GM12878 (cell line): ENCODE measurements at regions not wholly inside any gene's neighbourhood (a gene's known extent, or its start where the extent isn't known, plus 50 kb on each side); places are given as distances from the start of the nearest gene placed in this dataset.

Experiments used
- ATAC-seq: fragments of 200-7000 bp; cut with Tn5 transposase; 3 replicates; pipeline ENCODE4 v1.9.1; 2020; ENCODE audit warnings: mild to moderate bottlenecking, moderate library complexity
- BruUV-seq: library from RNA; stranded (reverse); fragments of 400-500 nt; replicated peaks from 2 replicates; lab custom pipeline; 2021; lab: Mats Ljungman, UMichigan
- CTCF ChIA-PET: fragments of 300-600 bp; sonication (Branson Sonifier 250); formaldehyde crosslinking; extraction: SDS; loops from one replicate; lab custom pipeline; 2021; ENCODE audit warnings: inconsistent platforms; lab: Yijun Ruan, JAX
- POLR2A ChIA-PET: fragments of 350-600 bp; formaldehyde crosslinking; extraction: SDS; loops from one replicate; lab custom pipeline; 2021; ENCODE audit warnings: inconsistent platforms; lab: Charles Lee
- RAD21 ChIA-PET: fragments of 300-600 bp; sonication (Branson Sonifier 250); formaldehyde crosslinking; loops from one replicate; lab custom pipeline; 2023; ENCODE audit warnings: antibody characterized with exemption; ENCODE audit not compliant: unreplicated experiment; lab: Charles Lee
- SMC1A ChIA-PET: fragments of 300-600 bp; sonication (Branson Sonifier 250); formaldehyde crosslinking; loops from one replicate; lab custom pipeline; 2023; ENCODE audit not compliant: unreplicated experiment, uncharacterized antibody; lab: Charles Lee
- DNase-seq: peaks from one replicate; pipeline ENCODE4 v3.0.0-alpha.2; 2011; ENCODE audit warnings: low read depth, low spot score
- FAIRE-seq: peaks from 3 replicates; lab custom pipeline; 2011; peaks lifted over from hg19 to GRCh38; lab: Jason Lieb, UNC
- H2AFZ ChIP-seq: 2 replicates; pipeline ENCODE4 v1.6.0; 2011; ENCODE audit warnings: low read depth, low read length, control low read depth; ENCODE audit not compliant: control insufficient read depth
- H3K27ac ChIP-seq: 2 replicates; pipeline ENCODE4 v1.5.1; 2011; ENCODE audit warnings: control low read depth; ENCODE audit not compliant: control insufficient read depth, insufficient read depth
- H3K27me3 ChIP-seq, 2 experiments: replicated peaks in 1 of 2; 2 replicates each; pipeline versions ENCODE4 v1.6.0 to v1.6.1; 2011; ENCODE audit warnings: low read length in 1 of 2; ENCODE audit not compliant: control insufficient read depth in 2 of 2, insufficient read depth in 2 of 2
- H3K36me3 ChIP-seq, 2 experiments: 2 replicates each; pipeline ENCODE4 v1.5.1; 2011; ENCODE audit warnings: low read length in 1 of 2; ENCODE audit not compliant: control insufficient read depth in 2 of 2, insufficient read depth in 2 of 2
- H3K4me1 ChIP-seq: 2 replicates; pipeline ENCODE4 v1.6.1; 2011; ENCODE audit warnings: mild to moderate bottlenecking, low read length, moderate library complexity, mixed read lengths; ENCODE audit not compliant: control insufficient read depth, insufficient read depth
- H3K4me2 ChIP-seq: 2 replicates; pipeline ENCODE4 v1.6.0; 2011; ENCODE audit warnings: control low read depth; ENCODE audit not compliant: control insufficient read depth, insufficient read depth
- H3K4me3 ChIP-seq: fragments of 200-600 bp; sonication (generic); 2 replicates; pipeline ENCODE4 v1.5.1; 2016
- H3K79me2 ChIP-seq: 2 replicates; pipeline ENCODE4 v1.6.0; 2011; ENCODE audit warnings: low read length; ENCODE audit not compliant: control insufficient read depth, insufficient read depth
- H3K9ac ChIP-seq: 2 replicates; pipeline ENCODE4 v1.8.0; 2011; ENCODE audit warnings: low read length, control low read depth, mixed read lengths; ENCODE audit not compliant: control insufficient read depth, insufficient read depth
- H3K9me3 ChIP-seq: replicated peaks from 3 replicates; pipeline ENCODE4 v1.5.1; 2011; ENCODE audit warnings: mild to moderate bottlenecking, low read length; ENCODE audit not compliant: control insufficient read depth, insufficient read depth
- H4K20me1 ChIP-seq: 2 replicates; pipeline ENCODE4 v1.6.0; 2011; ENCODE audit not compliant: control insufficient read depth, insufficient read depth
- CBFB ChIP-seq: IDR thresholded peaks from 2 replicates; pipeline ENCODE4 v1.6.1; 2016; ENCODE audit warnings: antibody characterized with exemption, low read depth
- CHD1 ChIP-seq: IDR thresholded peaks from 2 replicates; pipeline ENCODE4 v1.6.1; 2012; ENCODE audit warnings: low read depth, low read length, improper control_type of control experiment
- EP300 ChIP-seq, 2 experiments: fragments of 150-350 bp in 1 of 2; IDR thresholded peaks; 2 replicates each; pipeline ENCODE4 v1.6.1; 2011 to 2012; ENCODE audit warnings: low read depth in 2 of 2, low read length in 2 of 2, borderline replicate concordance in 1 of 2, improper control_type of control experiment in 1 of 2, inconsistent platforms in 1 of 2; ENCODE audit not compliant: control insufficient read depth in 1 of 2
- FOXK2 ChIP-seq: fragments of 450-650 bp; IDR thresholded peaks from 2 replicates; pipeline ENCODE4 v1.6.1; 2017; ENCODE audit warnings: mild to moderate bottlenecking, moderate library complexity
- GABPA ChIP-seq: IDR thresholded peaks from 2 replicates; pipeline ENCODE4 v1.6.1; 2014; ENCODE audit warnings: antibody characterized with exemption, low read depth, mild to moderate bottlenecking, inconsistent platforms
- HSF1 ChIP-seq: fragments of 150-350 bp; IDR thresholded peaks from 2 replicates; pipeline ENCODE4 v1.6.1; 2014; ENCODE audit warnings: mild to moderate bottlenecking, low read depth, low read length
- KLF5 ChIP-seq: fragments of 450-650 bp; IDR thresholded peaks from 2 replicates; pipeline ENCODE4 v1.6.1; 2014; ENCODE audit warnings: mild to moderate bottlenecking; ENCODE audit not compliant: partially characterized antibody
- MLLT1 ChIP-seq: fragments of 450-650 bp; IDR thresholded peaks from 2 replicates; pipeline ENCODE4 v1.6.1; 2016; ENCODE audit warnings: mild to moderate bottlenecking
- NFXL1 ChIP-seq: fragments of 450-650 bp; IDR thresholded peaks from 2 replicates; pipeline ENCODE4 v1.6.1; 2017; ENCODE audit warnings: antibody characterized with exemption, mild to moderate bottlenecking, borderline replicate concordance
- RAD21 ChIP-seq: IDR thresholded peaks from 2 replicates; pipeline ENCODE4 v1.6.1; 2011; ENCODE audit warnings: mild to moderate bottlenecking, low read depth, low read length, moderate library complexity; ENCODE audit not compliant: insufficient read depth
- RBBP5 ChIP-seq: fragments of 200-600 bp; sonication (generic); conservative IDR thresholded peaks from 2 replicates; pipeline ENCODE4 v1.6.1; 2016
- SIX5 ChIP-seq: IDR thresholded peaks from 2 replicates; pipeline ENCODE4 v1.6.1; 2011; ENCODE audit warnings: mild to moderate bottlenecking, low read depth, low read length, moderate library complexity; ENCODE audit not compliant: severe bottlenecking
- SKIL ChIP-seq: fragments of 450-650 bp; IDR thresholded peaks from 2 replicates; pipeline ENCODE4 v1.6.1; 2017; ENCODE audit warnings: mild to moderate bottlenecking, low read depth, inconsistent platforms; ENCODE audit not compliant: poor library complexity, severe bottlenecking
- YY1 ChIP-seq: IDR thresholded peaks from 2 replicates; pipeline ENCODE4 v1.6.1; 2011; ENCODE audit warnings: low read depth, mild to moderate bottlenecking, low read length
- WGBS: methylation state at CpG from one replicate; pipeline ENCODE4 v1.1.6; 2016; ENCODE audit warnings: low lambda C conversion rate; ENCODE audit not compliant: insufficient replicate concordance, insufficient coverage; ENCODE audit errors: missing lambda C conversion rate; 5-methylcytosine and 5-hydroxymethylcytosine counted together
- in situ Hi-C: fragments of 300-500 bp; cut with MboI; formaldehyde crosslinking; loops from 9 replicates; pipeline ENCODE4 v1.14.3; 2018; ENCODE audit warnings: mixed read lengths
- intact Hi-C: fragments of 100-400 bp; cut with micrococcal nuclease; formaldehyde crosslinking; loops from one replicate; pipeline ENCODE4 v1.14.2; 2022; ENCODE audit not compliant: unreplicated experiment

- no peak overlapping the region for H3K4me2 ChIP-seq
These were observed 67.8 kb upstream of the TAB2 start for GRCh38 chr6:149249370-149250357.

More at GRCh38 chr6:149249370-149250357, 67.8 kb upstream of the TAB2 start:
- SMC1A ChIA-PET, result interaction anchor here (0.7 to 2.2 kb wide), 5 partner anchors 11 to 170 kb away, joined by 3 to 8 read pairs (median 3); no protein-coding TSS in a partner anchor
- DNase-seq (no peak), FAIRE-seq (no peak), ATAC-seq (no peak)
- RAD21 ChIA-PET, result no interaction called here
- Histone ChIP-seq H2AFZ (no peak overlapping the region), H3K4me1 (peaks cover 18% of the 10 kb centered on the region), H3K79me2 (no peaks in the 10 kb centered on the region), H3K27ac (no peak overlapping the region), H3K4me3 (no peak overlapping the region), H4K20me1 (no peaks in the 10 kb centered on the region), H3K9ac (no peak overlapping the region), H3K36me3 (no peaks in the 10 kb centered on the region), H3K27me3 (no peaks in the 10 kb centered on the region), H3K9me3 (no peaks in the 10 kb centered on the region)
- WGBS, result 87% methylated on average over 6 of the region's 6 CpGs
- CTCF ChIA-PET, result no interaction called here
- in situ Hi-C loops, result no loop called here
- intact Hi-C loops, result no loop called here
- POLR2A ChIA-PET, result interaction anchor here (0.6 to 1.3 kb wide), 2 partner anchors 17 to 134 kb away, joined by 3 read pairs; no protein-coding TSS in a partner anchor
- TF ChIP-seq SIX5 (no peak), CBFB (no peak), EP300 (IDR thresholded peaks at IDR 0.05; ENCODE audit: borderline replicate concordance in 1 of 2, control insufficient read depth in 1 of 2, low read depth in 2 of 2, low read length in 2 of 2) (no peak), KLF5 (no peak), CHD1 (no peak), MLLT1 (no peak), HSF1 (no peak), NFXL1 (no peak), RBBP5 (no peak), RAD21 (no peak), YY1 (no peak), SKIL (no peak), FOXK2 (no peak), GABPA (no peak)
- no TSS peak for BruUV-seq
